HUES6 (cell line): ENCODE measurements at regions not wholly inside any gene's neighbourhood (a gene's known extent, or its start where the extent isn't known, plus 50 kb on each side); places are given as distances from the start of the nearest gene placed in this dataset.

Experiments used
- H3K27ac ChIP-seq: 2 replicates; pipeline ENCODE4 v1.7.0; 2013; ENCODE audit warnings: low read depth, mild to moderate bottlenecking, low read length, inconsistent platforms
- H3K27me3 ChIP-seq: 2 replicates; pipeline ENCODE4 v1.6.1; 2013; ENCODE audit warnings: low read length; ENCODE audit not compliant: control insufficient read depth, insufficient read depth
- H3K36me3 ChIP-seq: 2 replicates; pipeline ENCODE4 v1.6.1; 2013; ENCODE audit warnings: low read length; ENCODE audit not compliant: control insufficient read depth, insufficient read depth
- H3K4me1 ChIP-seq: 2 replicates; pipeline ENCODE4 v1.6.1; 2013; ENCODE audit warnings: low read length; ENCODE audit not compliant: control insufficient read depth, insufficient read depth
- H3K4me3 ChIP-seq: 2 replicates; pipeline ENCODE4 v1.5.1; 2013; ENCODE audit warnings: low read depth, low read length
- H3K9ac ChIP-seq: one replicate; pipeline ENCODE4 v1.6.1; 2013; ENCODE audit warnings: mild to moderate bottlenecking, low read length
- H3K9me3 ChIP-seq: 2 replicates; pipeline ENCODE4 v1.6.1; 2013; ENCODE audit warnings: low read depth, low read length; ENCODE audit not compliant: control insufficient read depth, insufficient read depth

GRCh38 chr1:192053531-192053971, 104.7 kb upstream of the RGS18 start:
- Histone ChIP-seq H3K27me3 (no peaks in the 10 kb centered on the region), H3K27ac (no peak overlapping the region), H3K9ac (no peak overlapping the region), H3K36me3 (no peaks in the 10 kb centered on the region), H3K4me1 (no peaks in the 10 kb centered on the region), H3K4me3 (no peak overlapping the region), H3K9me3 (no peaks in the 10 kb centered on the region)

DNA sequence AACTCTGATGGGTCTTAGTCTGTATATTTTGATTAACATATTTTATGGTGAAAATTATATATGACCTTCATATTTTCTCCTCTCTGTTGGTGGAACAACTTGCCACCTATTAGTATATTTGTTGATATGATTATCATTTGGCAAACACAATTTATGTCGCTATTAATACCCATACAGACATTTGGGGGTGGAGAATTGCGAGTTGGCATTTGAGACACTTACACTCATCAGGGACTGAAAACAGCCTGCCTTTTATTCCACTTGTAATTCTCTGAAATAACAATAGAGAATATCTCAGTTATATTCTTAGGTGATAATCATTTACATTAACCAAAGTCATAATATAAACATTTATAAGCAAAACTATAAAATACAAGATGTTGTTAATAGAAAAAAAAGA, 100.5 kb upstream of the RGS18 start:
- Histone ChIP-seq H3K9ac (no peak overlapping the region), H3K4me3 (no peak overlapping the region), H3K27me3 (no peaks in the 10 kb centered on the region), H3K36me3 (no peaks in the 10 kb centered on the region), H3K4me1 (no peaks in the 10 kb centered on the region), H3K27ac (no peak overlapping the region), H3K9me3 (no peaks in the 10 kb centered on the region)

DNA sequence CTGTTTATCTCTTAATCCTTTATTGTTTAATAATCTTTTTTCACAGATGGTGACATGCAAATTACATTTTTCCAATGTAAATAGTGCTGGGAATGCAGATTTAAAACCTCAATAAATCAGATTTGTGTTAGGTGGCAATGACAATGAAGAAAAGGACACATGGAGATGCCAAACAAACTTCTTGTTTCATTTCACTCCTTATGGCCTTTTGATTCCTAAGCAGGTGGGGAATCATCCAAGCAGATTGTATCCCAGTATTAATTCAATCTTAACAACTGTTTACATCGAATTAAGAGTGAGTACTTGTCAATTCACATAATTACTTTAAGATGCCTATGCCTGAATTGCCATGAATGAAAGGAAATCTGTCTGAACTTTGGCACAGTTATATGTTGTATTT, 98.9 kb upstream of the RGS18 start:
- H3K9ac ChIP-seq, result no peak overlapping the region
- no peak overlapping the region for H3K27ac ChIP-seq
- no peaks in the 10 kb centered on the region for H3K9me3 ChIP-seq
- no peak overlapping the region for H3K4me3 ChIP-seq
- no peaks in the 10 kb centered on the region for H3K27me3 ChIP-seq
- H3K36me3 ChIP-seq, result no peaks in the 10 kb centered on the region
- no peaks in the 10 kb centered on the region for H3K4me1 ChIP-seq

GRCh38 chr1:192061556-192061955, 96.7 kb upstream of the RGS18 start:
- Histone ChIP-seq H3K9ac (no peak overlapping the region), H3K36me3 (no peaks in the 10 kb centered on the region), H3K9me3 (no peaks in the 10 kb centered on the region), H3K4me1 (no peaks in the 10 kb centered on the region), H3K4me3 (no peak overlapping the region), H3K27ac (no peak overlapping the region), H3K27me3 (no peaks in the 10 kb centered on the region)

DNA sequence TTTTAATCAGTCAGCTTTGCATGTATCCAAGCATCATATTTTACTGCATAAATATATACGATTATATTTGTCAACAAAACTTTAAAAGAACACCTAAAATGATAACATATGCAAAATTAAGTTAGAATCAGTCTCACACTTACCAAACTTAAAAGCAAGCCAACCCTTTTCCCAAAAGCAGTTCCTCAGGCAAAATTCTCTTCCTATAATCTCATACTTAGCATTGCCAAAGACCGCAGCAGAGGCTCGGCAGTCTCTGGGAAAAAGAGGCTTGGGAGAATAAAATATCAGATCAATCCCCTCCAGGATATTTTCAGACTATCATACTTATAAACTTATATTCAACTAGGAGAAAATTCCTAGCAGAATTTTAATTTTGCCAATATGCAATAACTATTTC, 93.2 kb upstream of the RGS18 start:
- H3K36me3 ChIP-seq, result no peaks in the 10 kb centered on the region
- no peaks in the 10 kb centered on the region for H3K4me1 ChIP-seq
- no peak overlapping the region for H3K9ac ChIP-seq
- H3K4me3 ChIP-seq, result no peak overlapping the region
- no peak overlapping the region for H3K27ac ChIP-seq
- H3K27me3 ChIP-seq, result no peaks in the 10 kb centered on the region
- no peaks in the 10 kb centered on the region for H3K9me3 ChIP-seq

- no peaks in the 10 kb centered on the region for H3K9me3 ChIP-seq
- no peaks in the 10 kb centered on the region for H3K4me1 ChIP-seq
- no peak overlapping the region for H3K27ac ChIP-seq
- H3K9ac ChIP-seq, result no peak overlapping the region
- no peaks in the 10 kb centered on the region for H3K36me3 ChIP-seq
- no peak overlapping the region for H3K4me3 ChIP-seq
- H3K27me3 ChIP-seq, result no peaks in the 10 kb centered on the region
These were observed 92.1 kb upstream of the RGS18 start for GRCh38 chr1:192066202-192066601.

- Histone ChIP-seq H3K4me1 (no peaks in the 10 kb centered on the region), H3K27me3 (no peaks in the 10 kb centered on the region), H3K9ac (no peak overlapping the region), H3K4me3 (no peak overlapping the region), H3K36me3 (no peaks in the 10 kb centered on the region), H3K9me3 (no peaks in the 10 kb centered on the region), H3K27ac (no peak overlapping the region)
These were observed 90.9 kb upstream of the RGS18 start for GRCh38 chr1:192067360-192067759.

DNA sequence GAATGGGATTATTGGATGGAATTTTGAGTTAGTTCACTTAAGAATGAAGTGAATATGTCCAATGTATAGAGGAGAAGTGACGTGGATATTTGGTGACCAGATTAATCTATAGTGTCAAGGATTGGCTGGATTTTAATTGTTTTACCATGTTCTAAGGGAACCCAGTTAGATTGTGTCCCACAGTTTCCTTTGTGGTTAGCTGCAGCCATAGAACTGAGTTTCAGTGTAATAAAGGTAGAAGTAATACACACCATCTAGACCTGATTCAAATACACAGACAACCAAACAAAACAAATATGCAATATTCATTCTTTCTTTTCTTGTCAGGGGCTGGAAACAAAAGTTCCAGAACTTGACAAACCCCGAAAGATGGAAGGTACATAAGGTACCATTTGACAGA, 88.0 kb upstream of the RGS18 start:
- no peak overlapping the region for H3K27ac ChIP-seq
- H3K4me3 ChIP-seq, result no peak overlapping the region
- H3K9me3 ChIP-seq, result no peaks in the 10 kb centered on the region
- no peak overlapping the region for H3K9ac ChIP-seq
- H3K27me3 ChIP-seq, result no peaks in the 10 kb centered on the region
- H3K4me1 ChIP-seq, result no peaks in the 10 kb centered on the region
- H3K36me3 ChIP-seq, result no peaks in the 10 kb centered on the region

- Histone ChIP-seq H3K27me3 (no peaks in the 10 kb centered on the region), H3K4me3 (no peak overlapping the region), H3K4me1 (no peaks in the 10 kb centered on the region), H3K9ac (no peak overlapping the region), H3K36me3 (no peaks in the 10 kb centered on the region), H3K27ac (no peak overlapping the region), H3K9me3 (no peaks in the 10 kb centered on the region)
These were observed 77.6 kb upstream of the RGS18 start for GRCh38 chr1:192080684-192081083.

DNA sequence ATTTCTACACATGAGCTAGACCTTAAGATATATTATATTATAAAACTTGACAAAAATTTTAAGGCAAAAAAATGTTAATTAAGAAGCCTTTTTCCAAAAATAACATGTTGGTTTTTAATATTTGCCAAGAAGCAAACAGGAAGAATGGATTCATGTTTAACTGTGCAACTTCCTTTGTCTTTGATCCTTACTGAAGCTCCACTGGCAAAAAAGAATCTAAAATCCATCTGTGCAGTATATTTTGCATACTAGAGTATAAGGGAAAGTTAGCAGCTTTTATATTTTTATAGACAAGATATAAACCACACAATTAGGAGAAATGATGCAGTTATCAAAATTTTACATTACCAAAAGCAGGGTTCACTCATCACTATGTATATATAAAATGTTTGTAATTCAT, 76.9 kb upstream of the RGS18 start:
- Histone ChIP-seq H3K27me3 (no peaks in the 10 kb centered on the region), H3K4me1 (no peaks in the 10 kb centered on the region), H3K4me3 (no peak overlapping the region), H3K9me3 (no peaks in the 10 kb centered on the region), H3K36me3 (no peaks in the 10 kb centered on the region), H3K9ac (no peak overlapping the region), H3K27ac (no peak overlapping the region)

- H3K36me3 ChIP-seq, result no peaks in the 10 kb centered on the region
- no peaks in the 10 kb centered on the region for H3K27me3 ChIP-seq
- no peaks in the 10 kb centered on the region for H3K4me1 ChIP-seq
- no peaks in the 10 kb centered on the region for H3K9me3 ChIP-seq
- H3K9ac ChIP-seq, result no peak overlapping the region
- no peak overlapping the region for H3K27ac ChIP-seq
- no peak overlapping the region for H3K4me3 ChIP-seq
These were observed 71.6 kb upstream of the RGS18 start for GRCh38 chr1:192086644-192087043.

DNA sequence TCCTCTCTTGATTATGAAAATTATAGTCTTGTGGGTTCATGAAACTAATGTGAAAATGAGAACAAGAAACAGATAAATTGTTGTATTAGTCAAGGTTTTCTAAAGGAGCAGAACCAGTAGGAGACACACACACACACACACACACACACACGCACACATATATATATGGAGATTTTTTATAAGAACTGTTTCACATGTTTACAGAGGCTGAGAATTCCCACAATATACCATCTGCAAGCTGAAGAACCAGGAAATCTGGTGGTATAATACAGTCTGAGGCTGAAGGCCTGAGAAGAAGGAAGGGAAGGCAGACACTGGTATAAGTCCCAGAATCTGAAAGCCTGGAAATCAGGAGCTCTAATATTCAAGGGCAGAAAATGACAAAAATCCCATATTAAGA, 70.9 kb upstream of the RGS18 start:
- Histone ChIP-seq H3K4me1 (no peaks in the 10 kb centered on the region), H3K9ac (no peak overlapping the region), H3K4me3 (no peak overlapping the region), H3K27me3 (no peaks in the 10 kb centered on the region), H3K27ac (no peak overlapping the region), H3K9me3 (no peaks in the 10 kb centered on the region), H3K36me3 (no peaks in the 10 kb centered on the region)
